Suppressor macrophage treated with lipopolysaccharide for 4 hours (primary cell): ENCODE measurements at regions not wholly inside any gene's neighbourhood (a gene's known extent, or its start where the extent isn't known, plus 50 kb on each side); places are given as distances from the start of the nearest gene placed in this dataset.
A peak's percentile ranks its signal among the peaks of the same experiment; 100 is the strongest.

Experiments
- DNase-seq: peaks from one replicate; pipeline ENCODE4 v3.0.0-alpha.2; 2020

GRCh38 chr11:37560346-37560745 is 962.3 kb upstream of the RAG2 start:
- DNase-seq: no peak

- no peak for DNase-seq
These were observed 960.7 kb upstream of the RAG2 start for GRCh38 chr11:37558619-37559210.

GRCh38 chr11:37557990-37558389 is 960.0 kb upstream of the RAG2 start:
- DNase-seq: no peak

GRCh38 chr11:37552284-37552683 is 954.2 kb upstream of the RAG2 start:
- DNase-seq: no peak

GRCh38 chr11:37544491-37544890 is 946.5 kb upstream of the RAG2 start:
- no peak for DNase-seq

GRCh38 chr11:37533830-37534229 is 935.8 kb upstream of the RAG2 start:
- DNase-seq: no peak

- DNase-seq: no peak
These were observed 935.1 kb upstream of the RAG2 start for GRCh38 chr11:37533087-37533486.

- DNase-seq: no peak
These were observed 934.2 kb upstream of the RAG2 start for GRCh38 chr11:37532271-37532670.

GRCh38 chr11:37527545-37527944 is 929.5 kb upstream of the RAG2 start:
- no peak for DNase-seq

- DNase-seq: no peak
These were observed 927.3 kb upstream of the RAG2 start for GRCh38 chr11:37525336-37525735.

GRCh38 chr11:37519781-37520180 is 921.7 kb upstream of the RAG2 start:
- no peak for DNase-seq

GRCh38 chr11:37512156-37512780 is 914.2 kb upstream of the RAG2 start:
- no peak for DNase-seq

GRCh38 chr11:37511425-37511933 is 913.4 kb upstream of the RAG2 start:
- DNase-seq: no peak

- no peak for DNase-seq
These were observed 911.5 kb upstream of the RAG2 start for GRCh38 chr11:37509506-37509905.

GRCh38 chr11:37506531-37506930 is 908.5 kb upstream of the RAG2 start:
- no peak for DNase-seq

GRCh38 chr11:37505406-37505805 is 907.4 kb upstream of the RAG2 start:
- no peak for DNase-seq

- no peak for DNase-seq
These were observed 906.9 kb upstream of the RAG2 start for GRCh38 chr11:37504921-37505320.

- peak; percentile 3 for DNase-seq
These were observed 906.1 kb upstream of the RAG2 start for GRCh38 chr11:37504060-37504611.

- DNase-seq: no peak
These were observed 905.5 kb upstream of the RAG2 start for GRCh38 chr11:37503411-37504059.

- DNase-seq: no peak
These were observed 904.2 kb upstream of the RAG2 start for GRCh38 chr11:37502202-37502601.

- DNase-seq: no peak
These were observed 902.4 kb upstream of the RAG2 start for GRCh38 chr11:37500425-37500824.

- DNase-seq: no peak
These were observed 899.3 kb upstream of the RAG2 start for GRCh38 chr11:37497326-37497725.

GRCh38 chr11:37496201-37496600 is 898.2 kb upstream of the RAG2 start:
- DNase-seq: no peak

GRCh38 chr11:37484298-37484697 is 886.3 kb upstream of the RAG2 start:
- no peak for DNase-seq
